HepG2 (cell line): ENCODE measurements at regions not wholly inside any gene's neighbourhood (a gene's known extent, or its start where the extent isn't known, plus 50 kb on each side); places are given as distances from the start of the nearest gene placed in this dataset.

Experiments used
- CTCF ChIP-seq: sonication (generic); formaldehyde crosslinking; IDR thresholded peaks from 2 replicates; pipeline ENCODE4 v1.5.0; 2020; ENCODE audit warnings: mild to moderate bottlenecking, missing genetic modification reagents, moderate library complexity
- IKZF4 ChIP-seq: sonication (generic); formaldehyde crosslinking; IDR thresholded peaks from 2 replicates; pipeline ENCODE4 v1.5.1; 2020; ENCODE audit warnings: borderline replicate concordance, mild to moderate bottlenecking, low read depth, missing genetic modification reagents; ENCODE audit errors: not compliant biosample characterization
- SNRNP70 ChIP-seq: fragments of 200-400 bp; formaldehyde crosslinking; IDR thresholded peaks from 2 replicates; pipeline ENCODE4 v1.6.1; 2017; ENCODE audit warnings: mild to moderate bottlenecking, low read depth, low read length, moderate library complexity
- YY1 ChIP-seq: IDR thresholded peaks from 2 replicates; pipeline ENCODE4 v1.6.1; 2011; ENCODE audit warnings: low read length, low read depth, moderate library complexity, mild to moderate bottlenecking; ENCODE audit not compliant: insufficient read depth, insufficient replicate concordance

DNA sequence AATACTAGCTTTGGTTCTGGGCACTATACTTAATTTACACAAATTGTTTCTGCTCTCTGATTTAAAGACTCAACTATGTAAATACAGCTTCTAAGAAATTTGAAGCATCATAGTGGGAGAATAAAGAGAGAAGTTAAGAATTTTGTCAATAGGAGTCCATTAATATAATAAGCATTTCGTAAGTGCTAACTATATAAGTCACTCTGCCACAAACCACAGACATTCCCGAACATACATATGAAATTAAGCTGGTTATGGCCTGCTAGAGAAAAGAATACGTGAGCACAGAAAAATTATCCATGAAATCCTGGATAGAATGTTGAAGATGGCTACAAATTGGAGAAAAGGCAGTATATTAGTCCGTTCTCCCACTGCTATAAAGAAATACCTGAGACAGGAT is 526.2 kb downstream of the MRPL39 start:
- TF ChIP-seq YY1 (no peak), IKZF4 (CRISPR knock-in tag) (no peak), CTCF (no peak), SNRNP70 (no peak)
